CD4-positive, alpha-beta T cell treated with Interferon gamma for 1 hour (primary cell): ENCODE measurements at regions not wholly inside any gene's neighbourhood (a gene's known extent, or its start where the extent isn't known, plus 50 kb on each side); places are given as distances from the start of the nearest gene placed in this dataset.

Source experiments
- DNase-seq: peaks from one replicate; pipeline ENCODE4 v3.0.0-alpha.2; 2020

DNA sequence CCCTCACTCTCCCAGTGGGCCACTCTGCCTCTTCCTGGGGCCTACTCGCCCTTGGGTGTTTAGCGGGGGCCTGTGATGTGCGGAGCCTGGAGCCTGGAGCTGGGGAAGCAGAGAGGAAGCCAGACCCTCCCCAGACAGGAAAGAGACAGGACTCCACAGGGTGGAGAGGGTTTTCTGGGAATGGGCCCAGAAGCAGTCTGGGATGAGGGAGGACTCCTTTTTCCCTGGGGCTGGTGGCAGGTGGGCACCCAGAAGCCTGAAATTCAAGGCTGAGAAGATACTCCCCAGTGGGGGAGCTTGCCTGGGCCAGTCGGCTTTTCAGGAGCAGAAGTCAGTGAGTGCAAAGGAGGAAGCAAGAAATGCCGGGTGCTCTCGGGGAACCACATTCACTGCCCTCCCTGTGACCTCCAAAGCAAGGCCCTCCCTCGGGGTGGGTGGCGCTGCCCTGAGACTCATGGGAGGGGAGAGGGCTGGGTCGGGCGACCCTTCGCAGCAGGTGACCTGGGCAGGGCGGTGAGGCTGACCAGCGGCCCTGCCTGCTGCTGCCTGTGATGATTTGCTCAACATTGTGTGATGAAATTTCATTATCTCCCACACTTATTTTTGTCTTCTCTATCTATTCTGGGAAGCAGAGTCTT is 1377.4 kb downstream of the BRD1 start:
- DNase-seq: no peak

DNA sequence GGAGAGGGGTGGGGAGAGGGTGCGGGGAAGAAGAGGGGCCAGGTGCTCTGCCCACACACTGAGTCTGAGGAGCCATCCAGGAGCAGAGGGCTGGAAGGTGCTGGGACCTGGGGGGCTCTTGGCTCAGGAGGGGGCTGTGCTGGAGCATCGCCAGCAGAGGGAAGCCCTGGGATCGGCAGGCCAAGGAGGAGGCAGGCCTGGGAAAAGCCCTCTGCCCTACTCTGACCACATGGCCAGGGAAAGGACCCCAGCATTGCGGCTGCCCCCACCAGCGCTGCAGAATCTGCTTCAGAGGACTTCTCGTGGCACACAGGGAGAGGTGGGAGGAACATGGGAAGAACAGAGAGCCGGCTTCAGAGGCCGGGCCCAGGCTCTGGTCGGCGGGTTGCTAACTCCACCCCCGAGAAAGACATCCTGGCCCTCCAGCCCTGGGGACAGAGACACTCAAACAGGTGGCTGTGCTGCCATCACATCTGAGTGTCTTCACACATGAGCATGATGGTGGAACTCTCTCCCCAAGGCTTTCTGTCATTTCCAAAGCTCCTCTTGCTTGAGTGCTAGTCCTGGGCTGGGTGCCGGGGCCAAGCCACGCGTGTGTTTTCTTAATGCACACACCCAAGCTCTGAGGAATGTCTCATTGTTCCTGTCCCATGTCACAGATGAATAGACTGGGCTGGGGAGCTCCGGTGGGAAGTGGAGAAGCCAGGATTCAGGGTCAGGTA is 1378.0 kb downstream of the BRD1 start:
- DNase-seq: no peak

DNA sequence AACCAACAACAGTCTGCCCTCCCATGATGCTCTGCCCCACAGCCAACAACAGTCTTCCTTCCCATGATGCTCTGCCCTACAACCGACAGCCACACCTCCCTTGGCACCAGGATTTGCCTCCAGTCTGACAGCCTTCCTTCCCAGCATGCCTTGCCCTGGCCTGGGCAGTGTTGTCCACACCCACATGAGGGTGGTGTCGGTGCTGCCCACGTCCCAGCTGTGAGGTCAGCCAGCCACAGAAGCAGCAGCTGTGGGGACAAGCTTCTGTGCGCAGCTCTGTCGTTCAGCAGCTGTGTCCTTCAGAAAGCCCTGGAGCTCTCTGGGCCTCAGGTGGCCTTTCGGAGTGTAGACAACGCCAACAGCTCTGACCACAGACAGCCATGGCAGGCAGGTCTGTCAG is 1378.9 kb downstream of the BRD1 start:
- no peak for DNase-seq

DNA sequence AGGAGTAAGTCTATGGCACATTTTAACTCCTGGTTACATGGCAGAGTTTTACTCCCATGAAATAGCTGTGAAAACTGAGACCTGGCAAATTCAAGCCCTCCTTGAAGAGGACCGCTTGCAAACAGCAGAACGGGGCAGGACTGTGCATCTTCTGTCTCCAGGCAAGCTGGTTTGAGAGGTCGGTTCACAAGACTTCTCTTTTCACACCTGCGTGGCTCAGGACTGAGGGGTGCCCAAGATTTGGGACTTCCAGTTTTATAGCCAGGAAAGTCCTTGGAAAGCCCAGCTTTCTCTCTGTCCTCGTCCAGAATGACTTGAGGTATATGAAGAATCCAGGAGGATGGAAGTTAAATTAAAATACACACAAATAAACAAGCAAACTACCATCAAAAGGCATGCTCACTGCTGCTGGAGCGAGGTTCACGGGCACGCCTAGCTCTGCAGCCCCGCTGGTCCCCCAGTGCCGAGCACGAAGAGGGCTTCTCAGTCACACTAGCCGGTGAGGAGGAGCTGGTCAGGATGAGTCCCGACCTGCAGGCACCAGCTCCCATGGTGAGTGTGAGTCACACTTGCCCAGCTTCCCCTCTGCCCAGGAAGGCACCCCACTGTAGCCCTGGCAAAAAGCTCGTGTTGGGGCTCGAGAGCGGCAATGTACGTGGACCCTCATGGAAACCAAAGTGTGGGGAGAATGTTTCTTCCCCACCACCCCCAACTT is 1382.4 kb downstream of the BRD1 start:
- DNase-seq: no peak

DNA sequence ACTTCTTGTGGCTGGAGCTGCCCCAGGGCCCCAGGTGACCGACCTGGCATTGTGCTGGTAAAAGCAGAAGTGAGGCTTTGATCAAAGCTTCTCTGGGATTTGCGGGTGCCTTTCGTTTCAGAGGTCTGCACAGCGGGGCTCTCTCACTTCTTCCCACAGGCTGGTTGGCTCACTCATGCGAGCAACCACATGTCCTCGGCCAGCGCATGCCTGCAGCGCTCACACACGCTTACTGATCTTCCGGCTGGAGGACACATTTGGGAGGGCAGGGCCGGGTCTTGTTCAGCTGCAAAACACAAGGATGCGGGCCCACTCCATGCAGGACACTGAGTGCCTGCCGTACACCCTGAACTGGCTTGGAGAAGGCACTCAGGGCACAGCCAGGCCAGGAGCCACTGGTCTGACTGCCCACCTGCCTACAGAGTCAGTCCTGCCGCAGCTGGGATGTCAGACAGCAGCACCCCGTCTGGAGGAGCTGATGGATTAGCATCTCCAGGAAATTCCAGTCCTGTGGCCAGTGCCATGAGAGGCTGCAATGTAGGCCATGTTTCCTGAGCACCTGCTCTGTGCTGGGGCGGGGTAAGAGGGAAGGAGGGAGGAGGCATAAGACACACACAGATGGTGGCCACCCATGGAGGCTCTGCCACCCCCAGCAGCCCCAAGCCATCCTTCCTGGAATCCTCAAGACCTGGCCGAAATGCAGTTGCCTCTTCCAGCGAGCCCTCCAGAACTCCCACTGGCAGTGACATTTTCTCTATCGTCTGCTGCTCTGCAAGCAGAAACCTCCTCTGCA is 1383.2 kb downstream of the BRD1 start:
- DNase-seq: no peak

DNA sequence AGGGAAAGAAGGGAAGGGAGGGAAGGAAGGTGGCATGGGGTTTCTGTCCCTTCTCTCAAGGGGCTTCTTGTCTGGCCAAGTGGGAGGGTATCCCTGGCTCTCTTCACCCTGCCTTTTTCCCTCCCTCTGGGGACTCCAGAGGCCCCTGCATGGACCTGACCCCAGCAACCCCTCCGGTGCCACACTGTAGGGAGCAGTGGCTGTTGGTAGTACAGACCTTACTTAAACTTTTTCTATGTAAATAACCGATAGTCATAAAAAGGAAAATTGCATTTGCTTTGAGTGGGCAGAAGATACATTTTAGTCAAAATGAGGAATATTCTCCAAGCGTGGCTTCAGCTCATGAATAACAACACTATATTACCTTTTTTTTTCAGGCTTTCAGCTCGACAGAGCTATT is 1384.0 kb downstream of the BRD1 start:
- DNase-seq: no peak

DNA sequence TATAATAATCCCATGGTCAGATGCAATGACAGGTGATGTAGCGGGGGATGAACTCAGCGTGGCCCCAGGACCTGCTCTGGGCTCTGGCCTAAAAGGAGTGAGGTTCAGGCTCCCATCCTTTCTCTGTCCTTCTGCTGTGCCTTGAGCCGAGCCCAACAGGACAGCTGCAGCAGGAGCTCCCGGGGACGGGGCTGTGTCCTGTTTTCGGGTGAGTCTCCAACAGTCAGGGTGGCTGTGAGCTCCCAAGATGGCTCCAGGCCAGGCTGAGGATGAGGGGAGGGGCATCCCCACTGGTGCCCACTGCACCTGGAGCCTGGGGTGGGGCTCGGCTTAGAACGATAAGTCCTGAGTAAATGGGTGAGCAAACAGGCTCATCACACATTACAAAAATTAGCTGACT is 1385.0 kb downstream of the BRD1 start:
- no peak for DNase-seq

DNA sequence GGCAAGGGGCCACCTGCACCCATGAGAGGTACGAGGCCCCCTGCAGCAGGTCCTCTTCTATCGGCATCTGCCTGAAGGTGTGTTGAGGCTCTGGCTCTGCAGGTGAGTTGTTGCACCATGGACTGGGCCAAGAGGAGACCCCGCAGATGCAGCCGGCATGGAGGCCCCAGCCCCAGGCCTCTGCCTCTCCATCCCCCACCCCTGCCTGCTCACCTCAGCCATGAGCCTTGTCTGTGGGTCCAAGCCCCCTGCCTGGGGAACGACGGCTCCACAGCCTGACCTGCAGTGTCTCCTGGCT is 1386.2 kb downstream of the BRD1 start:
- no peak for DNase-seq

DNA sequence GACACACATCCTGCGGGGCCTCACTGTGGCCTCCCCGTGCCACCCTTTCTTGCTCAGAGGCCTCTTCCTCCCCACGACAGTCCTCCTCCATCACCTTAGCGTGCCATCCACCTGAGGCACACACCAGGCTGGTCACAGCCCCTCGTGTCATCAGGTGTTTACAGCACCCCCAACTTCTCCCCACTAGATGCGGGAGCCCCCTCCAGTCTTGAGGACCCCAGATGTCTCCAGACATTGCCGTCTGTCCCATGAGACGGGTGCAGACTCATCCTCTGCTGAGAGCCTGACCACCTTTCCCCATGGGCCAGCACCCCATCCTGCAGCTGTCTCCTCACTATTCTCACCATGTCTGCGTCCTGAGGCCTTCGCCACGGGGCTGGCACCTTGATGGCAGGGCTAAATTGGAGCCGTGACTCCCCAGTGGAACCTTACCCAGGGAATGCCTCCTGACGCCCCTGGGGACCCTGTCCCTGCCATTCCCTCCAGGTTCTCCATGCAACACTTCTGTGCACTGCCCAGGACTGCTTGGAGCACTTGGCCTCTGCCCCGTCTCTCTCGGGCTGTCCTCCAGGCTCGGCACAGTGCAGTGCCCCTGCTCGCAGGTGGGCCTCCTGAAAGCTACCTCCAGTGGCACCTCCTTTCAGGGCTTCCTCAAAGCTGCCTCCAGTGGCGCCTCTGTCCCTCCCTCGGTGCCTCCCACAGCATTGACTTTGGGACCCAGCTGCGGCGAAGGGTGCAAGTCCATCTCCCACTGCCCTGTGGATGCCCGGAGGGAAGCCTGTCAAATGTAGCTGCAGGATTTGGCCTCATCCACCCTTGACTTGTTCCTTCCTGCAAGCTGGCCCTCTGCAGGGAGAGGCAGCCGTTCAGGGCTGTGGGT is 1386.8 kb downstream of the BRD1 start:
- no peak for DNase-seq

DNA sequence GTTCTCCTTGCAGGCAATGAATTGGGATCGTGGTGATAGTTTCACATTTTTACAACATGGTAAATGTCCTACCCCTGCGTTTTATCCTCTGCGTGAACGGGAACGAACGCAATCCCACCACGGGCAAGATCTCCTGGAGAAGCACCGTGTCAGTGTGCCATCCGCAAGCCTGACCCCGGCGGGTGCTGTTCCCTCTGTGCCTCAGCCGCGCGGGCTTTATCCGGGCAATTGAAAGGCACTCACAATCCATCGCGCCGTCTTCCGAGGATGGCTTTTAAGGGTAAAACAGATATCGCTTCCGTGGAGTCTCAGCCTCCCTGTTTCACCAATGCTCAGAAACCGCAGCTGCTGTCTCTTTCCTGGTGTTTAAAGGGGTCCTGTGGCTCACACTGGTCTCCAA is 1387.5 kb downstream of the BRD1 start:
- no peak for DNase-seq

DNA sequence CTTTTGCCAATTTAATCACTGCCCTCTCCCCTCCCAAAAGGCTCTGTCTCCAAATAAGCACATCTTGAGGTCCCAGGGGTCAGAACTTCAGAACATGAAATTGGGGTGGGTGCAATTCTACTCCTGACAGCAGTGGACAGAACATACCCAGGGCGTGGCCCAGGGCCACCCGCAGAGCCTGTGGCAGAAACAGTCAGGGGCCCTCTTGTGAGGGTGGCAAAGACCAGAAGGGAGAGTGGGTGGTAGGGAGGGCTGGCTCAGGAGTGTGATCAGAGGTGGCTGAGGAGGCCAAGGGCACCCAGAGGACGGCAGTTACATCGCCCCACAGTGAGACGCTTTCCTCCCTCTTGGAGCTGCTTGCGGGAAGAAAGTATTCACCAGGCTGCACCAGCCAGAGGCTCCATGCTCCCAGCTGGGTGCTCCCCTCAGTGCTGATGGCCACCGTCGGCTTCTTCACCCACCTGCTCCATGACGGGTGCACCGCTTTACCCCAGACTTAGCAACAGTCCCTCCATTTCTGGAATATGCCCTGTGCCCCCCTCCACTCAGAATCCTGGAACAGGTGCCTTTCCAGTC is 1388.0 kb downstream of the BRD1 start:
- DNase-seq: no peak

DNA sequence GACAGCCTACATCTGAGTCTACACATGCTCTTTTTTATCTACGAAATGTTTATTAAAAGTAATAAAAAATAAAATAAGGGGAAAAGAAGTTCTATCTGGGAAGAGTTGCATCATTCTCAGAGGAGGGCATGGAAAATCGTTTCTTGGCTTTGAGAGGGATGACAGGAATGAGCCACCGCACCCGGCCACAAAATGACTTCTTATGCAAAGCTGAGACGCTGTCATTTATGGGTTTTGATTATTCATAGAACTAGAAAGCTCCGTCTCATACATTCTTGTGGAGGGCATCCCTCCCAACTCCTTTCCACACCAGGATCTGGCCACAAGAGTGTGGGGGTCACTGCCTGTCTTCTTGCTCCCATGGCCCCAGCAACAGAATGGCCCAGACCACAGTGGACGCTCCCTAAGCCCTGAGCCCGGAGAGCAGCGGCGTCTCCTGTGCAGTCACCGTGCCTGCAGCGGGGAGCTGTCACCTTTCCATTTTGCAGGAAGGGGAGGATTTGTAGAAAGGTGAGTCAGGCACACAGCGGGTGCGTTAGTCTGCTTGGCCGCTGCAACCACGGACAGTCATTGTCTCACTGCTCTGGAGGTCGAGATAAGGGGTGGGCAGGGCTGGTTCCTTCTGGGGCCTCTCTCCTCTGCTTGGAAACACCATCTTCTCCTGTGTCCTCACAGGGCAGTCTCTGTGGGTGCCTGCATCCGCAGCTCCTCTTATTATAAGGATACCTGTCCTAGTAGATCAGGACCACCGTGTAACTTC is 1388.7 kb downstream of the BRD1 start:
- DNase-seq: no peak

DNA sequence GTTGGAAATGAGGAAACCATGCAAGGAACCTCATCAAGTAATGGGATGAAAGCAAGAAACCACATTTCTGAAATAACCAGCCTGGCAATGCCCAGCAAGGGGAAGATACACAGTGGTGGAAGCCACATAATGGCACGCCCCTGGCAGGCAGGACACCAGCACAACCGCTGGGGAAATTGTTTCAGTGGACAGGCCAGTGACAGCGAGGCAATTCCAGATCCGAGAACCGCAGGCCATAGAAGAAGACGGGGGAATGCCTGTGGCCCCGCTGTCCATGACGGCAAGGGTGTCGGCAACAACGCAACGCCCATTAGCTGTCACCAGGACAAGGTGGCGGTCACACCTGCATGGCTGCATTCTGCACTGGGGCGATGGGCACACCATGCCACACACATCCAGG is 1389.6 kb downstream of the BRD1 start:
- DNase-seq: no peak

DNA sequence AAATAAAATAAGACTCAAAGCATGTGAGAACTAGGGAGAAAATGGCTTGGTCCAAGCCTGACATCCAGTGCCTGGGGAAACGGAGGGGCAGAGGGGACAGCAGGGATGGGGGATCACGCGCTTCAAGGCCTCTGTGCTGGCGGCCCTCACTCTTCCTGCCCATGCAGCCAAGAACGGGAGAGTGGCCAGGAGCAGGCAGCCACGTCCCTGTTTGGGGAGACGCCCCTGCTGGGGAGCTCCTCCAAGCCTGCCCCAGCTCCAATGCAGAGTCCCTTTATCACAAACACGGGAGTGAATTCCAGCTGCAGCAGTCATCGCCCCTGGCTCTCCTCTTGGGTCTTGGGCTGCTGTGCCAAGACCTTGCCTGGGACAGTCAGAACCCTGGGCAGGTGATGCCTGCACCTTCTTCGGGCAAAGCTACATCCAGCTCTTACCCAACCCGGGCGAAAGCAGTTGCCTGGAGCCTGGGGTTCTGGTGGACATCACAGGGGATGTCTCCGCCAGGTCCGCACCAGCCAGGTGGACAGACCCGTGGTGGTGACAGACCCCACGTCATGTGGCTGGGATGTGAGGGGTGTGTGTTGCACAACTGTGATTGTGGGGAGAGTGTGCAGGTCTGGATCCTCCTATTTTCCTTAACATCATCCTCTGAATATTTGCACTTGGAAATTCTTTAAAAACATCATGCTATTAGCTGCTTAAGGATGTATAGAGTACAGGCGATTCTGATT is 1391.3 kb downstream of the BRD1 start:
- no peak for DNase-seq

DNA sequence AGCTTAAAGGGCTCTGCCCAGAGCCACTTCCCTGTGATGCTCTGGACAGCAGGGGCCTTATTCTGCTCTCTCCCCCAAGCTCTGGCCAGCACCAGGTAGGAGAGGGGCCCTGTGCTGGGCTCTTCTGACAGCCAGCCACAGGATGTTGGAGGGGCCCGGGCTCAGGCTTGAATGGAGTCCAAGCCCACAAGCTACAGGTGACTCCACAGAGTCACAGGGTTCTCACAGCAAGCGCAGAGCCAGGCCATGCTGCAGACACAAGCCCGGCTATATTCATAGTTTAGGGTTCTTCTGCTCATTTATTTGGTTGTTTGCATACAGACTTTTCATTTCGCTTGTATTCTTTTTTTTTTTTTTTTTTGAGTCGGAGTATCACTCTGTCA is 1392.8 kb downstream of the BRD1 start:
- DNase-seq: no peak

DNA sequence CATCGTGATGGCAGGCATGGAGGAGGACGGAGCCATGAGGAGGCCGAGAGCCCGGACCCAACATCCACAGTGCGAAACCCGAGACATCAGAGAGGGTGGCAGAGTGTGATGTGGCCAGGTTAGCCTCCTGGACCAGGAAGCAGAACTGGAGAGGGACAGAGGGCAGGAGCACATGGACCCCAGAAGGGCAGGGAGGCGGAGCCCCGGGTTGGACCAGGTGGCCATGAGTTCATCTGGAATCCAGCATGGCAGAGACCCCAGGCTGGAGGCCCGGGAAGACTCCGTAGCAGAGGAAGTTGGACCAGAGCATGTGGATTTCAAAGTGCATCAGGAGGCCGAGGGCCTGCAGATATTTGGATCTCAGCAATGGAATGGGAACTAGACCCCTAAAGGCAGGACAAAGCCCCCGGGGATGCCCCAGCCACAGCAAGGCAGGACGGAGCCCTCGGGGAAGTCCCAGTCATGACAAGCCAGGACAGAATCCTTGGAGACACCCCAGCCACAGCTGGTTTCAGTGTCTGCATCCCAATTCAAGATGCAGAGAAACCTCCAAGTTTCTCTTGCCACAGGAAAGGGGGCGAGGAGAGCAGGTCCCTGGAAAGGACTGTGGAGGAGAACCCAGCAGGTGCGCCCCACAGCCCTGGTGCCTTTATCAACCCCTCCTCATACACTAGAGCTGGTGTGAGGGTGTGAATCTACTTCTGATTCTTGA is 1393.4 kb downstream of the BRD1 start:
- no peak for DNase-seq

DNA sequence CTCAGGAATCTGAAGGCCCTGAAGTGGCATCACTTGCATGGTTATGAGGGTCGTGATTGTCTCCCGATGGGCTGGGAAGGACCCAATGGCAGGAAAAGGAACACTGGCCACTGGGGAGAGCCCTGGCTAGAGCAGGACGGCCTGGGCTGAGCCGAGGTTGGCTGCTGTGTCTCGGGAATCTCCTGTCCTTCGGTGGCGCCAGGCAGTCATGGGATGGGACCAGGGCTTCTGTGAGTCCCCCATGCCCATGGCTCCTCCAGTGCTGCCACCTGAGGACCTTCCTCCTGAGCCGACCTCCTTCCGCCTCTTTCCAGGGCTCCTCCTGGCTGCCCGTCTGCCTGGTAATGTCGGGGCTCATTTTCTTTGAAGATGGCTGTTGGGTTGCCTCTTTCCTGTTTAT is 1394.0 kb downstream of the BRD1 start:
- no peak for DNase-seq

DNA sequence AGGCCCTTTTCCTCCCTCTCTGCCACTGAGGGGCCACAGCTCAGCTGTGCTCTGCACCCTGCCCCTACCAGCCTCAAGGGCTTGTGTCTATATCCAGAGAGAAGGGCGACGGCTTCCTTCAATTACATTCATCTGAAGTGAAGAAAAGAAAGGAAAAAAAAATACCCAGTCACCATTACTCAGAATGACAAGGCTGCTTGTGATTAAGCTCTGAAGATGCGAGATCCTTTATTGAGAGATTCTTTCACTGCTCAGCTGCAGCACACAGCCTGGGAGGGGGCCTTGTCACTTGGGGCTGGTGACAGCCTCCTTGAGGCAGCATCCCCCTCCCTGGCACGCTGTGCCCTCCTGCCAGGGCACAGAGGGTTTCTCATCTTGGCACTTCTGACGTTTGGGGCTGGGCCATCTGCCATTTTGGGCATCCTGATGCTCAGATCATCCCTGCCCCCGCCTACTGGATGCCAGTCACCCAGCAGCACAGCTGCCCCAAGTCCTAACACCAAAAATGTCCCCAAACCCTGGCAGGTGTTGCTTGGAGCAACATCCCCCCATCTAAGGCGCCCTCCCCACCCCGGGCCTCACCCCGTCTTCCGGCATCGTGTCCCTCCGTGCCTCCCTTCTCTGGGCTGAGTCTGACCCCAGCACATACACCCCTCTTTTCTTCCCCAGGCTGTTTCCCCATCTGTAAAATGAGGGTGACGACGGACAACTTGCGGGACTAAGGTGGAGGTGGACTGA is 1394.7 kb downstream of the BRD1 start:
- DNase-seq: no peak

DNA sequence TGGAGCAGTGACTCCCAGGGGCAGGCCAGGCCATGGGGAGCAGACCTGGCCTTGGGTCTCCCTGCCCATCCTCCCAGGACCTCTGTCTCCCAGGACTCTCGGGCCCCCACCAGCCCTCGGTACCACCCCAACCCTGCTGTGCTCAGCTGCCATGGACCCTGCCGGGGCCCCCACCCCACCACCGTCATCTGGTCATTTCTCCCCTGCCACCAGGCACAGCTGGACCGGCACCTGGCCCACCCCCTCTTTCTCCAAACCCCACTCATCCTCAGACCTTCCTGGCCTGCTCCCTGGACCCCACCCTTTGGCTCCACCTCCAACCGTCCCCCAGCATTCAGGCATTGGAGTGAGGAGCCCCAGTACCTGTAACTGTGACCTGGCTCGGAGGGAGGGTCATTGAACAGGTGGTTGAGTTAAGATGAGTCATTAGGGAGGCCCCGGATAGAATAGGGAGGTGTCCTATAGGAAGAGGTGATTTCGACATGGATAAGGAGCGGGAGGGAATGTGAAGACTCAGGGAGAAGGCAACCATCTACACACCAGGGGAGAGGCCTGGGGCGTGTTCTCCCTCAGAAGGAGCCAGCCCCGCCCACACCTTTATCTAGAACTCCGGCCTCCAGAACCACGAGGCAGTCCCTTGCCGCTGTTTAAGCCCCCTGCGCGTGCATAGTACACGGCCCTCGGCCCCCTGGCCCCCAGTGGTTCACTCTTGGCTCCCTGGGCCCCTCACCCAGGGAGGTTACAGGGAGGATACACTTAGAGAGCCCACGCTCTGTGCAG is 1395.9 kb downstream of the BRD1 start:
- no peak for DNase-seq
